ENCODE measurements at regions not wholly inside any gene's neighbourhood (a gene's known extent, or its start where the extent isn't known, plus 50 kb on each side); places are given as distances from the start of the nearest gene placed in this dataset.

- TF ChIP-seq POLR2A (IDR thresholded peaks at IDR 0.05), result no peak
- no peak for TF ChIP-seq POLR2AphosphoS5 (IDR thresholded peaks at IDR 0.05)
- TF ChIP-seq CTCF (IDR thresholded peaks at IDR 0.05), result no peak
- no peak for TF ChIP-seq EP300 (IDR thresholded peaks at IDR 0.05)
Observed at GRCh38 chr2:95709831-95710230, 118.0 kb downstream of the TRIM43 start.
